Parathyroid adenoma (tissue), 2 donors: ENCODE measurements at regions not wholly inside any gene's neighbourhood (a gene's known extent, or its start where the extent isn't known, plus 50 kb on each side); places are given as distances from the start of the nearest gene placed in this dataset.

Experiments used
- H2AFZ ChIP-seq: fragments of 300-600 bp; sonication (generic); one replicate; pipeline ENCODE4 v1.7.0; 2017; ENCODE audit warnings: antibody characterized with exemption, mild to moderate bottlenecking
- H3K27ac ChIP-seq: fragments of 300-600 bp; sonication (generic); one replicate; pipeline ENCODE4 v1.7.0; 2017
- H3K27me3 ChIP-seq: fragments of 300-600 bp; sonication (generic); one replicate; pipeline ENCODE4 v1.7.0; 2017; ENCODE audit warnings: low read length; ENCODE audit not compliant: control insufficient read depth, insufficient read depth
- H3K36me3 ChIP-seq: fragments of 300-600 bp; sonication (generic); one replicate; pipeline ENCODE4 v1.7.0; 2017; ENCODE audit warnings: low read length; ENCODE audit not compliant: control insufficient read depth, insufficient read depth
- H3K4me1 ChIP-seq: fragments of 300-600 bp; sonication (generic); one replicate; pipeline ENCODE4 v1.7.0; 2017; ENCODE audit warnings: control low read depth
- H3K4me2 ChIP-seq: fragments of 300-600 bp; sonication (generic); one replicate; pipeline ENCODE4 v1.7.0; 2017; ENCODE audit warnings: low read length
- H3K4me3 ChIP-seq: fragments of 300-600 bp; sonication (generic); one replicate; pipeline ENCODE4 v1.7.0; 2017; ENCODE audit warnings: low read depth, low read length
- H3K79me2 ChIP-seq: fragments of 300-600 bp; sonication (generic); one replicate; pipeline ENCODE4 v1.7.0; 2017; ENCODE audit warnings: control low read depth
- H3K9ac ChIP-seq: fragments of 300-600 bp; sonication (generic); one replicate; pipeline ENCODE4 v1.7.0; 2017; ENCODE audit warnings: mild to moderate bottlenecking
- H3K9me3 ChIP-seq: fragments of 300-600 bp; sonication (generic); one replicate; pipeline ENCODE4 v1.7.0; 2017; ENCODE audit warnings: low read length; ENCODE audit not compliant: control insufficient read depth
- TF ChIP-seq, protein P1 (sequence below): fragments of 300-600 bp; sonication (generic); IDR thresholded peaks from one replicate; pipeline ENCODE4 v1.7.0; 2017; ENCODE audit warnings: antibody characterized with exemption, mild to moderate bottlenecking
- donor health status: primary hyperparathyroidism.

DNA sequence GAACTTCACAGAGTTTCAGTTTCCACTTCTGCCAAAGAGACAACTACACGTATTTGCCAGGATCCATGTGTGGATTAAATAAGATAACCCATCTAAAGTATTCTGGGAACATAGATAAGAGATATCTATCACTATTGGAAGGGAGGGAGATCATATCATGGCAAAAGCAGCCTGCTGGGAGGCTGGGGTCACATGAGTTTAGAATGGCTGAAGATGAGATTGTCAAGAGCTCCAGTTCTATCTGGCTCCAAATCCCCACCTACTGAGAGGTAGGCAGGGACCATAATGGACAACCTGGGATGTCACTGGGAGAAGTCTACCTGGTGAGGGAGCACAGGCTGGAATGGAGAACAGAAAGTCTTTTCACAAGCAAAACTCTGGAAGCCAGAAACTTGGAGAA, 192.6 kb upstream of the ST6GAL2 start:
- Histone ChIP-seq H3K27me3 (no peaks in the 10 kb centered on the region), H3K79me2 (no peaks in the 10 kb centered on the region), H3K36me3 (no peaks in the 10 kb centered on the region), H3K4me1 (no peaks in the 10 kb centered on the region), H3K4me2 (no peak overlapping the region), H2AFZ (no peak overlapping the region), H3K9ac (no peak overlapping the region), H3K27ac (no peak overlapping the region), H3K4me3 (no peak overlapping the region), H3K9me3 (no peaks in the 10 kb centered on the region)
- TF ChIP-seq, protein P1, sequence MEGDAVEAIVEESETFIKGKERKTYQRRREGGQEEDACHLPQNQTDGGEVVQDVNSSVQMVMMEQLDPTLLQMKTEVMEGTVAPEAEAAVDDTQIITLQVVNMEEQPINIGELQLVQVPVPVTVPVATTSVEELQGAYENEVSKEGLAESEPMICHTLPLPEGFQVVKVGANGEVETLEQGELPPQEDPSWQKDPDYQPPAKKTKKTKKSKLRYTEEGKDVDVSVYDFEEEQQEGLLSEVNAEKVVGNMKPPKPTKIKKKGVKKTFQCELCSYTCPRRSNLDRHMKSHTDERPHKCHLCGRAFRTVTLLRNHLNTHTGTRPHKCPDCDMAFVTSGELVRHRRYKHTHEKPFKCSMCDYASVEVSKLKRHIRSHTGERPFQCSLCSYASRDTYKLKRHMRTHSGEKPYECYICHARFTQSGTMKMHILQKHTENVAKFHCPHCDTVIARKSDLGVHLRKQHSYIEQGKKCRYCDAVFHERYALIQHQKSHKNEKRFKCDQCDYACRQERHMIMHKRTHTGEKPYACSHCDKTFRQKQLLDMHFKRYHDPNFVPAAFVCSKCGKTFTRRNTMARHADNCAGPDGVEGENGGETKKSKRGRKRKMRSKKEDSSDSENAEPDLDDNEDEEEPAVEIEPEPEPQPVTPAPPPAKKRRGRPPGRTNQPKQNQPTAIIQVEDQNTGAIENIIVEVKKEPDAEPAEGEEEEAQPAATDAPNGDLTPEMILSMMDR = no peak

DNA sequence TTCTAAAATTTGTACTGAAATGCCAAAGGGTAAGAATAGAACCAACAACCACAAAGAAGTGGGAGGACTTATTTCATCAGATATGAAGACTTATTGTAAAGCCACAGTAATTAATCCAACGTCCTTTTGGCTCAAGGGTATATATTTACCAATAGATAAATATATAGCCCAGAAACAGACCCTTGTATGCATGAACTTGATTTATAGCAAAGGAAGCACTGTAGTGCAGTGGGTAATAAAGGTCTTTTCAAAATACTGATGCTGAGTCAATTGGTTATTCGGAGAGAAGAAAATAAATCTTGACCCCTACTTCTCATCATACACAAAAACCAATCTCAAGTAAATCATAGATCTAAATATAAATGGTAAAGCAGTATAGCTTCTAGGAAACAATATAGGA, 200.5 kb upstream of the ST6GAL2 start:
- Histone ChIP-seq H3K27ac (no peak overlapping the region), H3K4me3 (no peak overlapping the region), H3K9ac (no peak overlapping the region), H2AFZ (no peak overlapping the region), H3K79me2 (no peaks in the 10 kb centered on the region), H3K27me3 (no peaks in the 10 kb centered on the region), H3K4me1 (no peaks in the 10 kb centered on the region), H3K9me3 (no peaks in the 10 kb centered on the region), H3K4me2 (no peak overlapping the region), H3K36me3 (no peaks in the 10 kb centered on the region)
- TF ChIP-seq, protein P1 = no peak

DNA sequence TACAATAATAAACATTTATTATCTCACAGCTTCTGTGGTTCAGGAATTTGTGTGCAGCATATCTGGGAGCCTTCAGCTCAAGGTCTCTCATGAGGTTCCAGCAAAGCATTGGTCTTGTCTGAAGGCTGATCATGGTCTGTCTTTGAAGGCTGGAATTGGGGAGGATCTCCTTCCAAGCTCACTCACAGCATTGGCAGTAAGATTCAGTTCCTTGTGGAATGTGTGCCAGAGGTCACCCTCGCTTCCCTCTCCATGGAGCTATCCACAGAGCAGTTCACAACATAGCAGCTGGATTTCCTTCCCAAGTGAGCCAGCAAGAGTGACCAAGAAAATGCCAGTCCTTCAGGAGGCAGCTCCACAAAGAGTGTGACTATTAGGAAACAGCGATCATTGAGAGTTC, 202.2 kb upstream of the ST6GAL2 start:
- TF ChIP-seq, protein P1 = no peak
- no peaks in the 10 kb centered on the region for H3K27me3 ChIP-seq
- H3K4me2 ChIP-seq = no peak overlapping the region
- no peak overlapping the region for H3K4me3 ChIP-seq
- no peaks in the 10 kb centered on the region for H3K9me3 ChIP-seq
- no peaks in the 10 kb centered on the region for H3K4me1 ChIP-seq
- H3K9ac ChIP-seq = no peak overlapping the region
- H3K27ac ChIP-seq = no peak overlapping the region
- H3K36me3 ChIP-seq = no peaks in the 10 kb centered on the region
- no peak overlapping the region for H2AFZ ChIP-seq
- no peaks in the 10 kb centered on the region for H3K79me2 ChIP-seq

DNA sequence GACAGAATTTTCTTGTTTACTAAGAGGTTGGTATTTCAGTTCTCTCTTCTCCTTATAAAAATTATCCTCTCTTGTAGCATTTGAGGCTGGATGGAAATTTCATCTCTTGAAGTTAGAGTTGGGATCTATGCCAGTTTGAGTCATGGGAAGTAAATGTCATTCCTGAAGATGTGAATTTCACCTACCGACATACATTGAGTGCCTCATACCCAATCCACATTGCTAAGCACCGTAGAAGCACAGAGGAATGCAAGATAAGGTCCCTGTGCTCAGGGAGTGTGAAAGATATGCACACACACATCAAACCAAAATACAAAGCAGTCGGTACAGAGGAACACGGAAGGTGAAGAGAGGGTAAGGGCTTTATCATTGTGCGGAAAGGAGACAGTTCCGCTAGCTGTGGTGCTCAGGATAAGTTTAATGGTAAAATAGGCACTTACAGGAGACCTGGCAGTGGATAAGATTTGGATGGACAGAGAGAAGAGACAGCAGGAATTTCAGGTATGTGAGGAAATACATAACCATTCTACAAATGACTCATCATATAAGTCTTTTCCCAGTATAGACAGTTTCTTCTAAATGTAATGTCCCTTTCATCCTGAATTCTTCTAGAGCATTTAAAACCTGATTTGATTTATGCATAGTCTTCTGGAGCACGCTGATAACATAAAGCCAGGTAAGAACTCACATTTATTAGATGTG, 205.3 kb upstream of the ST6GAL2 start:
- H3K4me3 ChIP-seq = no peak overlapping the region
- no peaks in the 10 kb centered on the region for H3K79me2 ChIP-seq
- H3K36me3 ChIP-seq = no peaks in the 10 kb centered on the region
- H2AFZ ChIP-seq = no peak overlapping the region
- no peak overlapping the region for H3K27ac ChIP-seq
- H3K27me3 ChIP-seq = no peaks in the 10 kb centered on the region
- no peak overlapping the region for H3K9ac ChIP-seq
- no peaks in the 10 kb centered on the region for H3K4me1 ChIP-seq
- H3K9me3 ChIP-seq = no peaks in the 10 kb centered on the region
- TF ChIP-seq, protein P1 = no peak
- H3K4me2 ChIP-seq = no peak overlapping the region

DNA sequence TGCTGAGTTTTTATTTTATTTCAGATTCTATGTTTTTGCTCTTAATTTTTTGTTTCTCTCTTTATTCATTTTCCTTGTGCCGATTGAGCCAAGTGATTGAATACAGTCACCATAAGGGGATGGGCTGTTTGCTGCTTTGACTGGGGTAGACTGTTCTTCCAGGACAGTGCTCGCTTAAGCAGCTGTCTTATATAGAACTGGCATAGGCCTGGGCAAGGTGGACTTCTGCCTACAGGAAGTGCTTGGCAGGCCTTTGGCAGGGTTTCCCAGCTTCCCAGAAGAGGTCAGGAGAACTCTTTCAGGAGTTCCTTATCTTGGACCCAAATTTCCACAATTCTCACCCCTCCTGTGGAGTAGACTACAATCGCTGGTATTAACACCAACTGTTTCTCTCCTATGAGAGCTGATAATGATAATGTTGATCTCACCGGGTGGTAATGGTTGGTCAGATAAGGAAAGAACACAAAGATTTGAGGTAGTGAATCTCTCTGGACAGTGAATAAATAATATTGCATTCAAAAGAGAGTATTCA, 207.5 kb upstream of the ST6GAL2 start:
- H3K4me1 ChIP-seq = no peaks in the 10 kb centered on the region
- no peaks in the 10 kb centered on the region for H3K27me3 ChIP-seq
- H3K79me2 ChIP-seq = no peaks in the 10 kb centered on the region
- H3K27ac ChIP-seq = no peak overlapping the region
- TF ChIP-seq, protein P1 = no peak
- no peaks in the 10 kb centered on the region for H3K9me3 ChIP-seq
- no peak overlapping the region for H3K4me2 ChIP-seq
- H3K9ac ChIP-seq = no peak overlapping the region
- H3K36me3 ChIP-seq = no peaks in the 10 kb centered on the region
- H3K4me3 ChIP-seq = no peak overlapping the region
- H2AFZ ChIP-seq = no peak overlapping the region
